HG03354 (cell line): ENCODE measurements at regions not wholly inside any gene's neighbourhood (a gene's known extent, or its start where the extent isn't known, plus 50 kb on each side); places are given as distances from the start of the nearest gene placed in this dataset.
"Not testable (repeated sequence)": the region's sequence is repeated elsewhere in the genome, so short reads cannot be mapped to it uniquely, and the experiment has no call there.

Source experiments
- ATAC-seq: cut with Tn5 transposase; IDR thresholded peaks from one replicate; pipeline ENCODE4 v1.9.1; 2021; ENCODE audit warnings: mild to moderate bottlenecking; ENCODE audit not compliant: unreplicated experiment, poor library complexity, severe bottlenecking

GRCh38 chr2:89830341-89831218, 1139.1 kb downstream of the RPIA start:
- peak; percentile 51 for ATAC-seq

GRCh38 chr2:89831641-89832498, 1140.4 kb downstream of the RPIA start:
- ATAC-seq, result no peak

GRCh38 chr2:89833116-89833779, 1141.8 kb downstream of the RPIA start:
- peak; percentile 61 for ATAC-seq

GRCh38 chr2:89833780-89834117, 1142.3 kb downstream of the RPIA start:
- no peak for ATAC-seq

- no peak for ATAC-seq
Measured at GRCh38 chr2:89834306-89834705, 1142.8 kb downstream of the RPIA start.

- peak; percentile 51 for ATAC-seq
Measured at GRCh38 chr2:89836326-89836725, 1144.9 kb downstream of the RPIA start.

GRCh38 chr2:89837962-89838625, 1146.6 kb downstream of the RPIA start:
- no peak for ATAC-seq

GRCh38 chr2:89840175-89840574, 1148.7 kb downstream of the RPIA start:
- ATAC-seq, result peak; percentile 34

- not testable (repeated sequence) for ATAC-seq
Measured at GRCh38 chr2:89840781-89841475, 1149.5 kb downstream of the RPIA start.

- no peak for ATAC-seq
Measured at GRCh38 chr2:89841476-89841840, 1150.0 kb downstream of the RPIA start.

GRCh38 chr2:89842180-89842908, 1150.9 kb downstream of the RPIA start:
- ATAC-seq, result no peak

GRCh38 chr2:89844221-89844943, 1152.9 kb downstream of the RPIA start:
- no peak for ATAC-seq

- ATAC-seq, result no peak
Measured at GRCh38 chr2:89845532-89845931, 1154.1 kb downstream of the RPIA start.

- no peak for ATAC-seq
Measured at GRCh38 chr2:89848114-89848513, 1156.6 kb downstream of the RPIA start.

- ATAC-seq, result no peak
Measured at GRCh38 chr2:89848763-89849368, 1157.4 kb downstream of the RPIA start.

GRCh38 chr2:89849731-89850130, 1158.3 kb downstream of the RPIA start:
- no peak for ATAC-seq

- no peak for ATAC-seq
Measured at GRCh38 chr2:89850481-89850880, 1159.0 kb downstream of the RPIA start.
